GM23248 (cell line): ENCODE measurements at regions not wholly inside any gene's neighbourhood (a gene's known extent, or its start where the extent isn't known, plus 50 kb on each side); places are given as distances from the start of the nearest gene placed in this dataset.

Experiments
- EZH2 ChIP-seq: fragments of 200-600 bp; sonication (generic); IDR thresholded peaks from 2 replicates; pipeline ENCODE4 v1.6.1; 2018; ENCODE audit warnings: antibody characterized with exemption, mild to moderate bottlenecking; ENCODE audit not compliant: insufficient read depth, poor library complexity, severe bottlenecking
- EZH2phosphoT487 ChIP-seq: fragments of 200-600 bp; sonication (generic); IDR thresholded peaks from 2 replicates; pipeline ENCODE4 v1.6.1; 2018; ENCODE audit warnings: antibody characterized with exemption, moderate library complexity, mild to moderate bottlenecking, low read depth; ENCODE audit not compliant: insufficient read depth

DNA sequence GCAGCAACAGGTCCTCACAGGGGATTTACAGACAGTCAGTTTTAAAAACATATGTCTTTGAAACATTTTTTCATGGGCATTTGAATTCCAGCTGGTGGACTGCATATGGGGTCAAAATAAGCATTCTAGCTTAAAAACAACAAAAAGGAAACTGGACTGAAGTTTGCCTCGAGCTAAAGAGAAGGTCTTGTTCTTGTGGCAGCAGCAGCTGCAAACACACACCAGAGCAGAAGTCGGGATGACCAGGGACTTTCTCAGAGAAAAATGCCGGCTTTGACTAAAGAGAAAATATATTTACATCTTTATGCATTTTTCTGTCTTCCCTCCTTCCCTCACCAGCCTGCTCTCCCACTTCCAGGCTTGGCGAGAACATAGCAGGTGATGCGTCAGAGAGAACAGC lies 361.4 kb downstream of the CXCL12 start:
- TF ChIP-seq EZH2phosphoT487 = no peak
- TF ChIP-seq EZH2 = no peak
